ENCODE measurements at regions not wholly inside any gene's neighbourhood (a gene's known extent, or its start where the extent isn't known, plus 50 kb on each side); places are given as distances from the start of the nearest gene placed in this dataset.

DNA sequence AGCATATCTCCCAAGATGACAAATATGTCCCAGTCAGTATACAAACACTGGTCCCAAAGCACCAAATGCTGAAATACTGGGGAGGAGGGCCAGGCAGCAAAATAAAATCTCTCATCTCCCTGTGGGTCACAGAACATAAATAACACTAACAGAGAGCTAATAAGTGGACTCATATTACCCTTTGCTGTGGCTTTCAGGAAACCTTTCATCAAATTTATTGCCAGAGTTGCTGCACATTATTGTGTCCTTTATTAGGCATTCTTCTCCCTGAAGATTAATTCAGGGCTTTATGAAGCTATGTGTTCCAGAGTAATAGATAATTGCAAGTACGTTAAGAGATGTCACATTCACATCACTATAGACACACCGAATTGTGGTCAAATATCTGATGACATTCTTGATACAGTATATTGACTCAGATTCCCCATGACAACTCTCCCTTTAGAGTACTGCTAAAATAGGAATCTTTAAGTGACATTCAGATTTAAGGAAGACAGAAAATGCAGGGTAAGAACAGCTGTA is 124.1 kb upstream of the PRR32 start:
- WGBS, 5 donors: 31 to 92% (median 86%) methylated on average over 2 of the region's 2 CpGs
- Histone ChIP-seq H3K27me3 (no peaks in the 10 kb centered on the region), H3K36me3 (no peaks in the 10 kb centered on the region), H3K27ac (no peak overlapping the region), H3K9me3 (no peaks in the 10 kb centered on the region), H3K4me3 (no peak overlapping the region), H3K4me1 (no peaks in the 10 kb centered on the region)
- DNase-seq: no peak
- intact Hi-C loops (cut with DNase I; ENCODE audit: low total_unique reads): no loop called here
- no peak for TF ChIP-seq EP300 (IDR thresholded peaks at IDR 0.05)

DNA sequence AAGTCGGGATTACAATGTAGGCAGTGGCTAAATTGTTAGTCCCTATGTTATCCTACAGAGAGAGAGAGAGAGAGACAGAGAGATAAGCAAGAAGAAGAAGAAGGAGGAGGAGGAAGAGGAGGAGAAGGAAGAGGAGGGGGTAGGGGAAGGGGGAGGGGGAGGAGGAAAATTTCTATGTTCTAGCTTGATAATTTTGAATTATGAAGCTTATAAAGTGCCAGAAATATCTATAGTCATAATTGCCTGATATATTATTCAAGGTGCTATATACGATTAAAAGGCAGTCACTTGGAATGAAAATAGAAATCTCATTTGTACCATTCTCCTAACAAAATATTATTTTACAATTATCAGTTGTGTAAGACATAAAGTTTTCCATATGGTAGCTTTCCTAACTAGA is 122.4 kb upstream of the PRR32 start:
- no peaks in the 10 kb centered on the region for H3K27me3 ChIP-seq
- no peaks in the 10 kb centered on the region for H3K36me3 ChIP-seq
- H3K9me3 ChIP-seq: no peaks in the 10 kb centered on the region
- no peaks in the 10 kb centered on the region for H3K4me1 ChIP-seq
- H3K27ac ChIP-seq: no peak overlapping the region
- intact Hi-C loops (cut with DNase I; ENCODE audit: low total_unique reads): no loop called here
- no peak for TF ChIP-seq POLR2A (IDR thresholded peaks at IDR 0.05)
- TF ChIP-seq POLR2AphosphoS5 (IDR thresholded peaks at IDR 0.05): no peak
- no peak for TF ChIP-seq EP300 (IDR thresholded peaks at IDR 0.05)
- no peak overlapping the region for H3K4me3 ChIP-seq
- WGBS, 5 donors: 48 to 83% (median 62%) methylated on average over 2 of the region's 2 CpGs
- no peak for DNase-seq

DNA sequence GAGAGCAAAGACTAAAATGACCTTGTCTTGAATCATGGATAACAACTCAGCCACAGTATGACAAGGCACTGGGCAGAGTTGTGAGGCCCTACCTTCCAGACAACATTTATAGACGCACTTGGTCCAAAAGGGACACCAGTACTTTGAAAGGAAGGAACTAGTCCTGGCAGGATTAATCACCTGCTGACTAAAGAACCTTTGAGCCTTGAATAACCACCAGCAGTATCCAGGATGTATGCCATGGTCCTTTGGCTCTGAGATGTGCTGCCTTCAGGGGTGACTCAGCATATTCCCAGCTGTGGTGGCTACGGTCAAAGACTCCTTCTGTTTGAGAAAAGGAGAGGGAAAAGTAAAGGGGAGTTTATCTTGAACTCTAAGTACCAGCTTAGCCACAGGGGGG is 118.1 kb upstream of the PRR32 start:
- TF ChIP-seq POLR2A (IDR thresholded peaks at IDR 0.05) (no peak), POLR2AphosphoS5 (IDR thresholded peaks at IDR 0.05) (no peak), EP300 (IDR thresholded peaks at IDR 0.05) (no peak)
- TF ChIP-seq, protein P1, sequence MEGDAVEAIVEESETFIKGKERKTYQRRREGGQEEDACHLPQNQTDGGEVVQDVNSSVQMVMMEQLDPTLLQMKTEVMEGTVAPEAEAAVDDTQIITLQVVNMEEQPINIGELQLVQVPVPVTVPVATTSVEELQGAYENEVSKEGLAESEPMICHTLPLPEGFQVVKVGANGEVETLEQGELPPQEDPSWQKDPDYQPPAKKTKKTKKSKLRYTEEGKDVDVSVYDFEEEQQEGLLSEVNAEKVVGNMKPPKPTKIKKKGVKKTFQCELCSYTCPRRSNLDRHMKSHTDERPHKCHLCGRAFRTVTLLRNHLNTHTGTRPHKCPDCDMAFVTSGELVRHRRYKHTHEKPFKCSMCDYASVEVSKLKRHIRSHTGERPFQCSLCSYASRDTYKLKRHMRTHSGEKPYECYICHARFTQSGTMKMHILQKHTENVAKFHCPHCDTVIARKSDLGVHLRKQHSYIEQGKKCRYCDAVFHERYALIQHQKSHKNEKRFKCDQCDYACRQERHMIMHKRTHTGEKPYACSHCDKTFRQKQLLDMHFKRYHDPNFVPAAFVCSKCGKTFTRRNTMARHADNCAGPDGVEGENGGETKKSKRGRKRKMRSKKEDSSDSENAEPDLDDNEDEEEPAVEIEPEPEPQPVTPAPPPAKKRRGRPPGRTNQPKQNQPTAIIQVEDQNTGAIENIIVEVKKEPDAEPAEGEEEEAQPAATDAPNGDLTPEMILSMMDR (IDR thresholded peaks at IDR 0.05): no peak
- Histone ChIP-seq H3K27me3 (no peaks in the 10 kb centered on the region), H3K27ac (peak overlapping the region in 3 of 5 donors; percentile 35 to 42 (median 39)), H3K4me3 (no peak overlapping the region), H3K4me1 (no peaks in the 10 kb centered on the region), H3K36me3 (no peaks in the 10 kb centered on the region), H3K9me3 (no peaks in the 10 kb centered on the region)
- intact Hi-C loops (cut with DNase I; ENCODE audit: low total_unique reads): no loop called here
- WGBS, 5 donors: 14 to 59% (median 31%) methylated on average over 2 of the region's 2 CpGs
- no peak for DNase-seq

DNA sequence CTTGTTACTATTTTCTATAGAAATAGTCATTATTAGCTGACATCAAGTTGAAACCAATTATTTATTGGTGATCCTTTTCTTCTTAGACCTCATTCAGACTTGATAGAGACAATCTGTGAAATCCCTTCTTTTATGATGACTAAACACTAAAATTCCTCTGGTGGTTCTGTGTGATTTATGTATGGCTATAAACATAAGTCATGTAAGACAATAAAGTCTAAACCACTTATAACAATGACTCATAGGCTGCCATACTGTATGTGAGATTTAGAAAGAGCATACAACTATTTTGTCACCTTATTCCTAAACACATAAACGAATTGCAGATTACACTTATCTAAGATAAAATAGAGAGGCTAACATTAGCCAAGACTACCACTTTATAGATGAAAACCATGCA is 101.1 kb upstream of the PRR32 start:
- no peaks in the 10 kb centered on the region for H3K4me1 ChIP-seq
- intact Hi-C loops (cut with DNase I; ENCODE audit: low total_unique reads): no loop called here
- H3K27me3 ChIP-seq: no peaks in the 10 kb centered on the region
- H3K27ac ChIP-seq: no peak overlapping the region
- no peaks in the 10 kb centered on the region for H3K9me3 ChIP-seq
- WGBS, 5 donors: 4 to 32% (median 20%) methylated on average over 1 of the region's 1 CpG
- TF ChIP-seq POLR2AphosphoS5 (IDR thresholded peaks at IDR 0.05) (no peak), EP300 (IDR thresholded peaks at IDR 0.05) (no peak), POLR2A (IDR thresholded peaks at IDR 0.05) (no peak)
- DNase-seq: no peak
- H3K4me3 ChIP-seq: no peak overlapping the region
- no peaks in the 10 kb centered on the region for H3K36me3 ChIP-seq

DNA sequence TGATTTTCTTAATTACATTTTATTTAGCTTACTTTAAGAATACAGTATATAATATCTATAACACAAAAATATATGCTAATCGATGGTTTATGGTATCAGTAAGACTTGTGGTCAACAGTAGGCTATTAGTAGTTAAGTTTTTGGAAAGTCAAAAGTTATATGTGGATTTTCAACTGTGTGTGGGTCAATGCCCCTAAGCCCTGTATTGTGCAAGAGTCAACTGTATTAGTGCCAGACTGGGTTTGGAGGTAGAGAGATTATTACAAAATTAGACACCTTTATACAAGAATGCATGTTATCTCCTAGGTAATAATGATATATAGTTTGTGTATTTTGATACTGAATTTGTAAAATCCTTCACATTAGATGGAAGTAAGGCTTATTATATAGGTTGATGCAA is 100.3 kb upstream of the PRR32 start:
- no peak for TF ChIP-seq EP300 (IDR thresholded peaks at IDR 0.05)
- no peak for TF ChIP-seq POLR2AphosphoS5 (IDR thresholded peaks at IDR 0.05)
- TF ChIP-seq, protein P1 (IDR thresholded peaks at IDR 0.05): no peak
- no peak for TF ChIP-seq POLR2A (IDR thresholded peaks at IDR 0.05)
- Histone ChIP-seq H3K27ac (no peak overlapping the region), H3K4me3 (no peak overlapping the region), H3K27me3 (no peaks in the 10 kb centered on the region), H3K9me3 (no peaks in the 10 kb centered on the region), H3K4me1 (no peaks in the 10 kb centered on the region), H3K36me3 (no peaks in the 10 kb centered on the region)
- whole genome bisulfite sequencing, 5 donors: 44 to 82% (median 76%) methylated on average over 1 of the region's 1 CpG
- intact Hi-C loops (cut with DNase I; ENCODE audit: low total_unique reads): no loop called here
- no peak for DNase-seq

DNA sequence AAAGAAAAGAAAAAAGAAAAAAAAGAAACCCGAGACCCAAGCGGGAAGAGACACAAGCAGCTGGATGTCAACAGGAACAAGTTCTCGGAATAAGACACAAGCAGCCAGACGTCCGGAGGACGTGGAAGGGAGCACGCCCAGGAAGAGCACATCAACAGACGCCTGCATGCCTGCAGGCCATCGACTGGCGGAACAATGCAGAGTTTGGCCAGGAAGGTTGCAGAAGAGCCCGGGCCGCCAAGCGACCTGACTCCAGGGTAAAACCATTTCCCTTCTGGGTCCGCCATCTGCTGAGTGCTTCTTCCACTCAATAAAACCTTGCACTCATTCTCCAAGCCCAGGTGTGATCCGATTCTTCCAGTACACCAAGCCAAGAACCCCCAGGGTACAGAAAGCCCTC is 95.6 kb upstream of the PRR32 start:
- no peaks in the 10 kb centered on the region for H3K4me1 ChIP-seq
- 70 to 98% (median 91%) methylated on average over 9 to 15 of the region's 15 CpGs for WGBS, 5 donors
- no peak for DNase-seq
- no peaks in the 10 kb centered on the region for H3K9me3 ChIP-seq
- H3K4me3 ChIP-seq: no peak overlapping the region
- intact Hi-C loops (cut with DNase I; ENCODE audit: low total_unique reads): no loop called here
- no peaks in the 10 kb centered on the region for H3K27me3 ChIP-seq
- H3K27ac ChIP-seq: no peak overlapping the region
- TF ChIP-seq, protein P1 (IDR thresholded peaks at IDR 0.05): no peak
- H3K36me3 ChIP-seq: no peaks in the 10 kb centered on the region

Measured in stomach (tissue), 8 donors.